ENCODE measurements at regions not wholly inside any gene's neighbourhood (a gene's known extent, or its start where the extent isn't known, plus 50 kb on each side); places are given as distances from the start of the nearest gene placed in this dataset.

DNA sequence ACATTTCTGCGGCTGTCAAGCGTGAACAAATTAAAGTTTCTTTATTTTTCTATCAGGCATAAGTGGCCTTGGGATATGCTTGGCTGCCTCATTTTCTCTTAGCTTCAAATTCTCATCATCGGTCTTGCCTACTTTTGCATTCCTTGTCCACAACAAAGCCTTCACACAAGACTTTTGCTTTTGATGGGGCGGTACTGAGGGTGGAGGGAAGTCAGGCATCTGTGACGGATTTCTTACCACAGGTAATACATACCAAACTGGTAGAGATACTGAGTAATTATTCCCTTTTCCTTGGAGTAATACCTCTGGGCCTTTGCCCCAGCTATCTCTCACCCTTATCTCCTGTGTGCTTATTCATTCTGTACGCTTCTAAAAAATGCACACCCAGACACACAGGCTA, 468.3 kb upstream of the RGPD4 start:
- Histone ChIP-seq H3K4me1 (no peaks in the 10 kb centered on the region), H3K27me3 (no peaks in the 10 kb centered on the region), H3K9me3 (no peaks in the 10 kb centered on the region), H3K4me3 (no peak overlapping the region), H3K27ac (replicated peaks in 1 of 4) (no peak overlapping the region), H3K36me3 (no peaks in the 10 kb centered on the region)
- intact Hi-C loops (cut with DNase I): no loop called here
- TF ChIP-seq EP300 (IDR thresholded peaks at IDR 0.05) (no peak), POLR2AphosphoS5 (IDR thresholded peaks at IDR 0.05) (no peak), POLR2A (IDR thresholded peaks at IDR 0.05; ENCODE audit: low read depth) (no peak)
- TF ChIP-seq, protein P1, sequence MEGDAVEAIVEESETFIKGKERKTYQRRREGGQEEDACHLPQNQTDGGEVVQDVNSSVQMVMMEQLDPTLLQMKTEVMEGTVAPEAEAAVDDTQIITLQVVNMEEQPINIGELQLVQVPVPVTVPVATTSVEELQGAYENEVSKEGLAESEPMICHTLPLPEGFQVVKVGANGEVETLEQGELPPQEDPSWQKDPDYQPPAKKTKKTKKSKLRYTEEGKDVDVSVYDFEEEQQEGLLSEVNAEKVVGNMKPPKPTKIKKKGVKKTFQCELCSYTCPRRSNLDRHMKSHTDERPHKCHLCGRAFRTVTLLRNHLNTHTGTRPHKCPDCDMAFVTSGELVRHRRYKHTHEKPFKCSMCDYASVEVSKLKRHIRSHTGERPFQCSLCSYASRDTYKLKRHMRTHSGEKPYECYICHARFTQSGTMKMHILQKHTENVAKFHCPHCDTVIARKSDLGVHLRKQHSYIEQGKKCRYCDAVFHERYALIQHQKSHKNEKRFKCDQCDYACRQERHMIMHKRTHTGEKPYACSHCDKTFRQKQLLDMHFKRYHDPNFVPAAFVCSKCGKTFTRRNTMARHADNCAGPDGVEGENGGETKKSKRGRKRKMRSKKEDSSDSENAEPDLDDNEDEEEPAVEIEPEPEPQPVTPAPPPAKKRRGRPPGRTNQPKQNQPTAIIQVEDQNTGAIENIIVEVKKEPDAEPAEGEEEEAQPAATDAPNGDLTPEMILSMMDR (IDR thresholded peaks at IDR 0.05): no peak
- DNase-seq (ENCODE audit: extremely low spot score): peak; percentile 42
- 91% methylated on average over 6 of the region's 6 CpGs for WGBS

DNA sequence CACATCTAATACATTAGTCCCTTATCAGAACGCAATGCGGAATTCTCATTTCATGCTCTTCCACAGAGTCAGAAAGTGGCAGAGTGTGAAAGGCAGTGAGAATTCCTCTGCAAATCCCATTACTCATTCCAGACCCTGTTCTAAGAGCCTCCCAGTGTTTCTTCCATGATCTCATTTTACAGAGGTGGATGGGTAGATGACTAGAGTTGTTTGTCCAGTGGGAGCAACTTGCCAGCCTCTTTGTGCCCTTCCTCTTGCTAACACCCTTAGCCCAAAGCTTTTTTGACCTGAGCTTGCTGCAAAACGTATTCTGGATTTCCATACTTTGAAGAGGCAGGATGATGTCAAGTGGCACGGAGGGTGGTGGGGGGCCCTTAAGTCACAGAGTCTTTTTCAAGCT, 467.7 kb upstream of the RGPD4 start:
- Histone ChIP-seq H3K36me3 (no peaks in the 10 kb centered on the region), H3K4me3 (no peak overlapping the region), H3K27me3 (no peaks in the 10 kb centered on the region), H3K4me1 (no peaks in the 10 kb centered on the region), H3K27ac (replicated peaks in 1 of 4) (no peak overlapping the region), H3K9me3 (no peaks in the 10 kb centered on the region)
- no peak for TF ChIP-seq POLR2A (IDR thresholded peaks at IDR 0.05; ENCODE audit: low read depth)
- TF ChIP-seq EP300 (IDR thresholded peaks at IDR 0.05): no peak
- TF ChIP-seq, protein P1 (IDR thresholded peaks at IDR 0.05): no peak
- no peak for TF ChIP-seq POLR2AphosphoS5 (IDR thresholded peaks at IDR 0.05)
- peak; percentile 84 for DNase-seq (ENCODE audit: extremely low spot score)
- 86% methylated on average over 4 of the region's 4 CpGs for WGBS
- intact Hi-C loops (cut with DNase I): no loop called here

DNA sequence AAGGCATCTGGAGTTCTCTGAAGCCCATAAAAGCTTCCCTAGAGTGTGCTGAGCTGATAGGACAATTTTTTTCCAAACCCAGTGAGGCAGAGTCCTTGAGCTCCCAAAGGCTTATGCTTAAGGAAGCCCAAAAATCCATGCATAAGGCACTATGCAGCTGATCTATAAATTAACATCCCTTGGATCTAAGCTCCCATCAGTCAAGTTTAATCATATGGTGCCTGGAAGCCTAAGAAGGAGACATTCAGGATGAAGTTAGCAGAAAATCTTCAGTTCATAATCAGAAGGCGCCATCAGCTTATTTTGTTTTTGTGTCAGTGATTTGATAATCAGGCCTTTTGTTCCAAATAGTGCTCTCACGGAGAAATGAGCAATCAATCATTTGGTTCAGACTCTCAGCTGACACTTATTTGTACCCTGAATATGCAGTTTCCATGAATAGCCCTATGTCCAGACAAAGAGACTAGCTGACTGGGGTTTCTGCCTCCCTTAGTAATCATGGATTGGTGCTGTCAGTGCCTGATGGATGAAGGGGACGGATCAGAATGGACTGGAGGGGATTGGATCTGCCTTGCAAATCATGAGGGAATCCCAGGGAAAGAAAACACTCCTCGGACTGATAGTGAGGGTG, 464.8 kb upstream of the RGPD4 start:
- intact Hi-C loops (cut with DNase I): no loop called here
- TF ChIP-seq POLR2A (IDR thresholded peaks at IDR 0.05; ENCODE audit: low read depth) (no peak), POLR2AphosphoS5 (IDR thresholded peaks at IDR 0.05) (no peak), EP300 (IDR thresholded peaks at IDR 0.05) (no peak)
- TF ChIP-seq, protein P1 (IDR thresholded peaks at IDR 0.05): no peak
- peak; percentile 80 for DNase-seq (ENCODE audit: extremely low spot score)
- Histone ChIP-seq H3K4me1 (no peaks in the 10 kb centered on the region), H3K9me3 (no peaks in the 10 kb centered on the region), H3K4me3 (no peak overlapping the region), H3K36me3 (no peaks in the 10 kb centered on the region), H3K27me3 (no peaks in the 10 kb centered on the region), H3K27ac (replicated peaks in 1 of 4) (no peak overlapping the region)
- WGBS: 64% methylated on average over 4 of the region's 4 CpGs

DNA sequence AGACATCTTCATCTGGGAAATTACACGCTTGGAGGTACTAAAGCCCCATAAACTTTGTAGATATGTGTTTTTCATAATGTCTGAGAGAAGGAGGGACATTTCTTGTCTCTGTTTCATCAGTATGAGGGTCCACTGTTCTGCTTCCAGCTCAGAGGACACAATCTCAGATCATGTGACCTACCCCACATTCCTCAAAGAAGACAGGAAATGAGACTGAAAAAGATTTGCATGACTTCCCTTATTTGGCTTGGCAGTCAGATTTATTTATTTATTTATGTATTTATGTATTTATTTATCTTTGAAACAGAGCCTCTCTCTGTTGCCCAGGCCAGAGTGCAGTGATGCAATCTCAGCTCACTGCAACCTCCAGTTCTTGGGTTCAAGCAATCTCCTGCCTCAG, 463.7 kb upstream of the RGPD4 start:
- H3K27ac ChIP-seq (replicated peaks in 1 of 4): no peak overlapping the region
- no peaks in the 10 kb centered on the region for H3K4me1 ChIP-seq
- H3K9me3 ChIP-seq: no peaks in the 10 kb centered on the region
- H3K27me3 ChIP-seq: no peaks in the 10 kb centered on the region
- no peak overlapping the region for H3K4me3 ChIP-seq
- WGBS: 100% methylated on average over 1 of the region's 1 CpG
- no peak for DNase-seq (ENCODE audit: extremely low spot score)
- H3K36me3 ChIP-seq: no peaks in the 10 kb centered on the region
- intact Hi-C loops (cut with DNase I): no loop called here
- no peak for TF ChIP-seq POLR2AphosphoS5 (IDR thresholded peaks at IDR 0.05)
- TF ChIP-seq, protein P1 (IDR thresholded peaks at IDR 0.05): no peak
- TF ChIP-seq EP300 (IDR thresholded peaks at IDR 0.05): no peak
- TF ChIP-seq POLR2A (IDR thresholded peaks at IDR 0.05; ENCODE audit: low read depth): no peak

DNA sequence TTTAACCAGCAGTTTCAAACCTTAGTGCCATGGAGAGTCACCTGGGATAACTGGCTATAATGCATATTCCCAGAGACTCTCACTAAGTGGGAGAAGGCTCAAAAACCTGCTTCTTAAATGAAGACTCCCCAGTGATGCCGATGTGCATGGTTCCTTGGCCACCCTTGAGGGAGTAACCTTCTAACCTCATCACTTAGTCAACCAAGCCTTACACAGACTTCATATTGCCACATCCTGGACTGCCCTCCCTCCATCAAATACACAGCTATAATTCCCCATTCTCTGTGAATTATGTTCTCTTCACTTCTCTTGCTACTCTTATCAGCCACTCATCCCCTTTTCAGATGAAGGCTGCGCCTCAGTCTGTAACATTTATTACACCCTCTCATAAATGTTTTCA, 462.9 kb upstream of the RGPD4 start:
- TF ChIP-seq, protein P1 (IDR thresholded peaks at IDR 0.05): no peak
- TF ChIP-seq EP300 (IDR thresholded peaks at IDR 0.05) (no peak), POLR2A (IDR thresholded peaks at IDR 0.05; ENCODE audit: low read depth) (no peak), POLR2AphosphoS5 (IDR thresholded peaks at IDR 0.05) (no peak)
- Histone ChIP-seq H3K27ac (replicated peaks in 1 of 4) (no peak overlapping the region), H3K4me1 (no peaks in the 10 kb centered on the region), H3K27me3 (no peaks in the 10 kb centered on the region), H3K36me3 (no peaks in the 10 kb centered on the region), H3K9me3 (no peaks in the 10 kb centered on the region), H3K4me3 (no peak overlapping the region)
- intact Hi-C loops (cut with DNase I): no loop called here
- DNase-seq (ENCODE audit: extremely low spot score): no peak
- 92% methylated on average over 2 of the region's 2 CpGs for WGBS

Data from esophagus muscularis mucosa (tissue), 4 donors.